ENCODE measurements at regions not wholly inside any gene's neighbourhood (a gene's known extent, or its start where the extent isn't known, plus 50 kb on each side); places are given as distances from the start of the nearest gene placed in this dataset.

- no peaks in the 10 kb centered on the region for H3K36me3 Mint-ChIP-seq
- no peaks in the 10 kb centered on the region for H3K27me3 Mint-ChIP-seq
- no peaks in the 10 kb centered on the region for H3K4me1 Mint-ChIP-seq (ENCODE audit: low read depth)
- no peak overlapping the region for H3K4me3 Mint-ChIP-seq
- no peak overlapping the region for H3K27ac Mint-ChIP-seq
- peaks cover 5% of the 10 kb centered on the region for H3K9me3 Mint-ChIP-seq (ENCODE audit: low read depth)
Measured at GRCh38 chr1:216815260-216816131, 92.3 kb upstream of the ESRRG start.

GRCh38 chr1:216814576-216815259, 91.5 kb upstream of the ESRRG start:
- Mint-ChIP-seq H3K27ac (no peak overlapping the region), H3K27me3 (no peaks in the 10 kb centered on the region), H3K4me1 (ENCODE audit: low read depth) (no peaks in the 10 kb centered on the region), H3K9me3 (ENCODE audit: low read depth) (peaks cover 5% of the 10 kb centered on the region), H3K4me3 (no peak overlapping the region), H3K36me3 (no peaks in the 10 kb centered on the region)

- Mint-ChIP-seq H3K27ac (no peak overlapping the region), H3K4me1 (ENCODE audit: low read depth) (no peaks in the 10 kb centered on the region), H3K27me3 (no peaks in the 10 kb centered on the region), H3K4me3 (no peak overlapping the region), H3K36me3 (no peaks in the 10 kb centered on the region), H3K9me3 (ENCODE audit: low read depth) (peaks cover 2% of the 10 kb centered on the region)
Measured at GRCh38 chr1:216812966-216813365, 89.7 kb upstream of the ESRRG start.

- Mint-ChIP-seq H3K4me1 (ENCODE audit: low read depth) (no peaks in the 10 kb centered on the region), H3K9me3 (ENCODE audit: low read depth) (peaks cover 2% of the 10 kb centered on the region), H3K4me3 (no peak overlapping the region), H3K27ac (no peak overlapping the region), H3K36me3 (no peaks in the 10 kb centered on the region), H3K27me3 (no peaks in the 10 kb centered on the region)
Measured at GRCh38 chr1:216809649-216810048, 86.4 kb upstream of the ESRRG start.

- Mint-ChIP-seq H3K4me1 (ENCODE audit: low read depth) (no peaks in the 10 kb centered on the region), H3K27me3 (no peaks in the 10 kb centered on the region), H3K9me3 (ENCODE audit: low read depth) (peaks cover 2% of the 10 kb centered on the region), H3K4me3 (no peak overlapping the region), H3K27ac (no peak overlapping the region), H3K36me3 (no peaks in the 10 kb centered on the region)
Measured at GRCh38 chr1:216807696-216808095, 84.5 kb upstream of the ESRRG start.

- Mint-ChIP-seq H3K9me3 (ENCODE audit: low read depth) (peaks cover 2% of the 10 kb centered on the region), H3K36me3 (no peaks in the 10 kb centered on the region), H3K4me1 (ENCODE audit: low read depth) (no peaks in the 10 kb centered on the region), H3K27me3 (no peaks in the 10 kb centered on the region), H3K27ac (no peak overlapping the region), H3K4me3 (no peak overlapping the region)
Measured at GRCh38 chr1:216805953-216806352, 82.7 kb upstream of the ESRRG start.

GRCh38 chr1:216805233-216805632, 82.0 kb upstream of the ESRRG start:
- no peaks in the 10 kb centered on the region for H3K27me3 Mint-ChIP-seq
- H3K36me3 Mint-ChIP-seq: no peaks in the 10 kb centered on the region
- H3K4me3 Mint-ChIP-seq: no peak overlapping the region
- no peaks in the 10 kb centered on the region for H3K4me1 Mint-ChIP-seq (ENCODE audit: low read depth)
- no peak overlapping the region for H3K27ac Mint-ChIP-seq
- no peaks in the 10 kb centered on the region for H3K9me3 Mint-ChIP-seq (ENCODE audit: low read depth)

- no peak overlapping the region for H3K27ac Mint-ChIP-seq
Measured at GRCh38 chr1:216804111-216804510, 80.9 kb upstream of the ESRRG start.

GRCh38 chr1:216794586-216794985, 71.4 kb upstream of the ESRRG start:
- Mint-ChIP-seq H3K36me3 (no peaks in the 10 kb centered on the region), H3K4me3 (no peak overlapping the region), H3K27ac (no peak overlapping the region), H3K4me1 (ENCODE audit: low read depth) (no peaks in the 10 kb centered on the region), H3K27me3 (no peaks in the 10 kb centered on the region), H3K9me3 (ENCODE audit: low read depth) (peaks cover 4% of the 10 kb centered on the region)

More at GRCh38 chr1:216804111-216804510, 80.9 kb upstream of the ESRRG start:
- Mint-ChIP-seq H3K36me3 (no peaks in the 10 kb centered on the region), H3K27me3 (no peaks in the 10 kb centered on the region), H3K4me3 (no peak overlapping the region), H3K9me3 (ENCODE audit: low read depth) (no peaks in the 10 kb centered on the region), H3K4me1 (ENCODE audit: low read depth) (no peaks in the 10 kb centered on the region)

GRCh38 chr1:216793973-216794372, 70.7 kb upstream of the ESRRG start:
- Mint-ChIP-seq H3K9me3 (ENCODE audit: low read depth) (peaks cover 4% of the 10 kb centered on the region), H3K27me3 (no peaks in the 10 kb centered on the region), H3K27ac (no peak overlapping the region), H3K4me1 (ENCODE audit: low read depth) (no peaks in the 10 kb centered on the region), H3K4me3 (no peak overlapping the region), H3K36me3 (no peaks in the 10 kb centered on the region)

- Mint-ChIP-seq H3K9me3 (ENCODE audit: low read depth) (peaks cover 4% of the 10 kb centered on the region), H3K27ac (no peak overlapping the region), H3K4me1 (ENCODE audit: low read depth) (no peaks in the 10 kb centered on the region), H3K4me3 (no peak overlapping the region), H3K36me3 (no peaks in the 10 kb centered on the region), H3K27me3 (no peaks in the 10 kb centered on the region)
Measured at GRCh38 chr1:216793303-216793702, 70.1 kb upstream of the ESRRG start.

- H3K36me3 Mint-ChIP-seq: no peaks in the 10 kb centered on the region
- no peaks in the 10 kb centered on the region for H3K27me3 Mint-ChIP-seq
- H3K27ac Mint-ChIP-seq: no peak overlapping the region
- H3K4me3 Mint-ChIP-seq: no peak overlapping the region
- H3K4me1 Mint-ChIP-seq (ENCODE audit: low read depth): no peaks in the 10 kb centered on the region
- peaks cover 9% of the 10 kb centered on the region for H3K9me3 Mint-ChIP-seq (ENCODE audit: low read depth)
Measured at GRCh38 chr1:216788671-216789070, 65.4 kb upstream of the ESRRG start.

- H3K9me3 Mint-ChIP-seq (ENCODE audit: low read depth): peaks cover 8% of the 10 kb centered on the region
- no peaks in the 10 kb centered on the region for H3K36me3 Mint-ChIP-seq
- no peaks in the 10 kb centered on the region for H3K4me1 Mint-ChIP-seq (ENCODE audit: low read depth)
- H3K4me3 Mint-ChIP-seq: no peak overlapping the region
- H3K27me3 Mint-ChIP-seq: no peaks in the 10 kb centered on the region
- H3K27ac Mint-ChIP-seq: no peak overlapping the region
Measured at GRCh38 chr1:216785737-216786136, 62.5 kb upstream of the ESRRG start.

GRCh38 chr1:216785221-216785620, 62.0 kb upstream of the ESRRG start:
- H3K27ac Mint-ChIP-seq: no peak overlapping the region
- no peaks in the 10 kb centered on the region for H3K27me3 Mint-ChIP-seq
- H3K4me1 Mint-ChIP-seq (ENCODE audit: low read depth): no peaks in the 10 kb centered on the region
- peaks cover 8% of the 10 kb centered on the region for H3K9me3 Mint-ChIP-seq (ENCODE audit: low read depth)
- H3K4me3 Mint-ChIP-seq: no peak overlapping the region
- H3K36me3 Mint-ChIP-seq: no peaks in the 10 kb centered on the region

- no peaks in the 10 kb centered on the region for H3K27me3 Mint-ChIP-seq
- no peaks in the 10 kb centered on the region for H3K4me1 Mint-ChIP-seq (ENCODE audit: low read depth)
- no peak overlapping the region for H3K4me3 Mint-ChIP-seq
- H3K36me3 Mint-ChIP-seq: no peaks in the 10 kb centered on the region
- H3K27ac Mint-ChIP-seq: no peak overlapping the region
- H3K9me3 Mint-ChIP-seq (ENCODE audit: low read depth): peaks cover 15% of the 10 kb centered on the region
Measured at GRCh38 chr1:216779686-216780085, 56.5 kb upstream of the ESRRG start.

All from activated naive CD8-positive, alpha-beta T cell (primary cell).